NT2/D1 (cell line): ENCODE measurements at regions not wholly inside any gene's neighbourhood (a gene's known extent, or its start where the extent isn't known, plus 50 kb on each side); places are given as distances from the start of the nearest gene placed in this dataset.

Experiments used
- SUZ12 ChIP-seq: IDR thresholded peaks from 2 replicates; pipeline ENCODE4 v1.6.1; 2011; ENCODE audit not compliant: insufficient read length, insufficient read depth; ENCODE audit errors: extremely low read depth
- YY1 ChIP-seq: IDR thresholded peaks from 2 replicates; pipeline ENCODE4 v1.6.1; 2011; ENCODE audit not compliant: insufficient read length, insufficient read depth
- ZNF274 ChIP-seq: IDR thresholded peaks from 2 replicates; pipeline ENCODE4 v1.6.1; 2011; ENCODE audit warnings: mild to moderate bottlenecking, low read depth, low read length

DNA sequence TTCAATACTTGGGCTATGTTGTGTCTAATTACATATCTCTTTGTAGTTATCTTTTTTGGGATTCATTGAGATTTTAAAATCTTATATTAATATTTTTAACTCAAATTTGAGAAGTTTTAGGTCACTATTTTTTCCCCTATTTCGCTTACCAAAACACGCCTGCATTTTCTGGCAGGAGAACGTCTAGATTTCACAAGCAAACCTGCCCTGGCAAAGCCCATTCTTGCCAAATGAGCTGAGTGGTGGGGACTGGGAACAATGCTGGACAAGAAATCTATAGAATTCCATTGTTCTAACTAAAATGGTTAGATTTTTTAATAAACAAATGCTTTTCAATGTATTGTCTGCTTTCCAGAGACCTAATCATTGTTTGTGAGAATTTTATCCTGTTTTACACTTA lies 1283.7 kb upstream of the RAG2 start:
- TF ChIP-seq YY1 (no peak), SUZ12 (no peak), ZNF274 (no peak)
